HG03520 (cell line): ENCODE measurements at regions not wholly inside any gene's neighbourhood (a gene's known extent, or its start where the extent isn't known, plus 50 kb on each side); places are given as distances from the start of the nearest gene placed in this dataset.
"Not testable (repeated sequence)": the region's sequence is repeated elsewhere in the genome, so short reads cannot be mapped to it uniquely, and the experiment has no call there.

Source experiments
- ATAC-seq: cut with Tn5 transposase; IDR thresholded peaks from one replicate; pipeline ENCODE4 v1.9.1; 2021; ENCODE audit warnings: mild to moderate bottlenecking, moderate library complexity; ENCODE audit not compliant: unreplicated experiment

GRCh38 chr2:122660786-122661634 lies 905.6 kb downstream of the TSN start:
- ATAC-seq: no peak

- no peak for ATAC-seq
Observed at GRCh38 chr2:122663620-122664019, 908.2 kb downstream of the TSN start.

GRCh38 chr2:122669627-122670026 lies 914.2 kb downstream of the TSN start:
- no peak for ATAC-seq

- ATAC-seq: no peak
Observed at GRCh38 chr2:122670897-122671296, 915.4 kb downstream of the TSN start.

- ATAC-seq: no peak
Observed at GRCh38 chr2:122680662-122681061, 925.2 kb downstream of the TSN start.

- ATAC-seq: no peak
Observed at GRCh38 chr2:122681626-122682025, 926.2 kb downstream of the TSN start.

GRCh38 chr2:122682356-122682755 lies 926.9 kb downstream of the TSN start:
- no peak for ATAC-seq

GRCh38 chr2:122683018-122683417 lies 927.6 kb downstream of the TSN start:
- no peak for ATAC-seq

- no peak for ATAC-seq
Observed at GRCh38 chr2:122692400-122693083, 937.1 kb downstream of the TSN start.

GRCh38 chr2:122697415-122697814 lies 942.0 kb downstream of the TSN start:
- ATAC-seq: no peak

- no peak for ATAC-seq
Observed at GRCh38 chr2:122703676-122704075, 948.2 kb downstream of the TSN start.

- peak; percentile 63 for ATAC-seq
Observed at GRCh38 chr2:122704109-122704563, 948.7 kb downstream of the TSN start.

- no peak for ATAC-seq
Observed at GRCh38 chr2:122705746-122706145, 950.3 kb downstream of the TSN start.

- ATAC-seq: no peak
Observed at GRCh38 chr2:122706757-122707223, 951.3 kb downstream of the TSN start.

GRCh38 chr2:122707224-122707824 lies 951.9 kb downstream of the TSN start:
- peak; percentile 40 for ATAC-seq

- ATAC-seq: no peak
Observed at GRCh38 chr2:122710049-122710448, 954.6 kb downstream of the TSN start.

- ATAC-seq: no peak
Observed at GRCh38 chr2:122713800-122714199, 958.3 kb downstream of the TSN start.

GRCh38 chr2:122720822-122721221 lies 965.4 kb downstream of the TSN start:
- ATAC-seq: not testable (repeated sequence)

- ATAC-seq: no peak
Observed at GRCh38 chr2:122734766-122735424, 979.4 kb downstream of the TSN start.

- no peak for ATAC-seq
Observed at GRCh38 chr2:122736279-122736678, 980.8 kb downstream of the TSN start.

GRCh38 chr2:122737429-122738077 lies 982.1 kb downstream of the TSN start:
- ATAC-seq: peak; percentile 90
